GM23338 (cell line): ENCODE measurements at regions not wholly inside any gene's neighbourhood (a gene's known extent, or its start where the extent isn't known, plus 50 kb on each side); places are given as distances from the start of the nearest gene placed in this dataset.

Experiments
- ATAC-seq: fragments of 200-7000 bp; cut with Tn5 transposase; 3 replicates; pipeline ENCODE4 v1.9.1; 2020
- DNase-seq: peaks from one replicate; pipeline ENCODE4 v3.0.0-alpha.2; 2015; ENCODE audit warnings: low spot score
- H2AFZ ChIP-seq: fragments of 200-600 bp; sonication (generic); 2 replicates; pipeline ENCODE4 v1.8.0; 2016; ENCODE audit warnings: antibody characterized with exemption, mild to moderate bottlenecking, moderate library complexity
- H3F3A ChIP-seq: fragments of 200-600 bp; sonication (generic); replicated peaks from 2 replicates; pipeline ENCODE4 v1.8.0; 2017; ENCODE audit warnings: antibody characterized with exemption, mixed run types, low read depth
- H3K27ac ChIP-seq: fragments of 200-600 bp; sonication (generic); 2 replicates; pipeline ENCODE4 v1.6.1; 2016; ENCODE audit warnings: low read depth
- H3K27me3 ChIP-seq: fragments of 200-600 bp; sonication (generic); 2 replicates; pipeline ENCODE4 v1.8.0; 2016; ENCODE audit warnings: mild to moderate bottlenecking, mixed run types, moderate library complexity; ENCODE audit not compliant: insufficient read depth
- H3K36me3 ChIP-seq: fragments of 200-600 bp; sonication (generic); 2 replicates; pipeline ENCODE4 v1.8.0; 2016; ENCODE audit warnings: mild to moderate bottlenecking; ENCODE audit not compliant: insufficient read depth
- H3K4me1 ChIP-seq: fragments of 200-600 bp; sonication (generic); 2 replicates; pipeline ENCODE4 v1.8.0; 2016; ENCODE audit warnings: mild to moderate bottlenecking, moderate library complexity; ENCODE audit not compliant: insufficient read depth
- H3K4me2 ChIP-seq: fragments of 200-600 bp; sonication (generic); 2 replicates; pipeline ENCODE4 v1.7.1; 2017; ENCODE audit warnings: mixed run types
- H3K4me3 ChIP-seq: fragments of 200-600 bp; sonication (generic); 2 replicates; pipeline ENCODE4 v1.6.1; 2016; ENCODE audit warnings: mixed run types
- H3K79me2 ChIP-seq: fragments of 200-600 bp; sonication (generic); replicated peaks from 2 replicates; pipeline ENCODE4 v1.8.0; 2017; ENCODE audit warnings: mild to moderate bottlenecking; ENCODE audit not compliant: insufficient read depth
- H3K9me2 ChIP-seq: fragments of 200-600 bp; sonication (generic); 2 replicates; pipeline ENCODE4 v1.8.0; 2017; ENCODE audit not compliant: insufficient read depth
- H4K20me1 ChIP-seq: fragments of 200-600 bp; sonication (generic); replicated peaks from 2 replicates; pipeline ENCODE4 v1.8.0; 2017; ENCODE audit warnings: mild to moderate bottlenecking; ENCODE audit not compliant: insufficient read depth
- H3K27ac Mint-ChIP-seq: 2 replicates; pipeline ENCODE4 v1.8.0; 2020; ENCODE audit warnings: inconsistent platforms, mild to moderate bottlenecking, moderate library complexity, mixed read lengths
- H3K27me3 Mint-ChIP-seq: 3 replicates; pipeline ENCODE4 v1.8.0; 2022; ENCODE audit warnings: low read depth, mild to moderate bottlenecking, moderate library complexity, mixed read lengths, inconsistent platforms; ENCODE audit not compliant: insufficient read depth, poor library complexity
- H3K36me3 Mint-ChIP-seq: 3 replicates; pipeline ENCODE4 v1.8.0; 2021; ENCODE audit warnings: low read depth, mild to moderate bottlenecking, inconsistent platforms, moderate library complexity, mixed read lengths
- H3K4me1 Mint-ChIP-seq: 3 replicates; pipeline ENCODE4 v1.8.0; 2020; ENCODE audit warnings: mild to moderate bottlenecking, inconsistent platforms, mixed read lengths
- H3K4me3 Mint-ChIP-seq: 3 replicates; pipeline ENCODE4 v1.8.0; 2021; ENCODE audit warnings: moderate library complexity, mild to moderate bottlenecking, inconsistent platforms, mixed read lengths
- H3K9me3 Mint-ChIP-seq: 3 replicates; pipeline ENCODE4 v1.8.0; 2020; ENCODE audit warnings: moderate library complexity, mild to moderate bottlenecking, inconsistent platforms, mixed read lengths
- CREB1 ChIP-seq: fragments of 250-450 bp; sonication (Bioruptor Pico); IDR thresholded peaks from 2 replicates; pipeline ENCODE4 v1.5.0; 2020; ENCODE audit warnings: low read depth, mild to moderate bottlenecking, moderate library complexity
- ETS1 ChIP-seq: IDR thresholded peaks from 2 replicates; pipeline ENCODE4 v1.6.1; 2016; ENCODE audit warnings: antibody characterized with exemption
- EZH2 ChIP-seq: fragments of 200-600 bp; sonication (generic); IDR thresholded peaks from one replicate; pipeline ENCODE4 v1.8.0; 2017; ENCODE audit warnings: antibody characterized with exemption, mild to moderate bottlenecking, low read depth; ENCODE audit not compliant: unreplicated experiment
- EZH2phosphoT487 ChIP-seq: fragments of 200-600 bp; sonication (generic); IDR thresholded peaks from one replicate; pipeline ENCODE4 v1.8.1; 2018; ENCODE audit warnings: antibody characterized with exemption; ENCODE audit not compliant: unreplicated experiment
- JUNB ChIP-seq: IDR thresholded peaks from one replicate; pipeline ENCODE4 v1.6.1; 2016; ENCODE audit warnings: antibody characterized with exemption; ENCODE audit not compliant: unreplicated experiment
- NANOG ChIP-seq: IDR thresholded peaks from 2 replicates; pipeline ENCODE4 v1.6.1; 2016; ENCODE audit warnings: antibody characterized with exemption, borderline replicate concordance
- POLR2AphosphoS5 ChIP-seq: IDR thresholded peaks from 2 replicates; pipeline ENCODE4 v1.6.1; 2016; ENCODE audit warnings: antibody characterized with exemption, low read depth
- STAT1 ChIP-seq: IDR thresholded peaks from one replicate; pipeline ENCODE4 v1.6.1; 2016; ENCODE audit warnings: antibody characterized with exemption; ENCODE audit not compliant: unreplicated experiment
- ZNF114 ChIP-seq: fragments of 250-450 bp; sonication (Bioruptor Pico); IDR thresholded peaks from 2 replicates; pipeline ENCODE4 v1.5.0; 2020; ENCODE audit warnings: mild to moderate bottlenecking, moderate library complexity
- ZNF331 ChIP-seq: fragments of 250-450 bp; sonication (Bioruptor Pico); IDR thresholded peaks from 2 replicates; pipeline ENCODE4 v1.5.0; 2020; ENCODE audit warnings: low read depth, mild to moderate bottlenecking, moderate library complexity
- ZNF462 ChIP-seq: fragments of 250-450 bp; sonication (Bioruptor Pico); IDR thresholded peaks from 2 replicates; pipeline ENCODE4 v1.5.0; 2020; ENCODE audit warnings: mild to moderate bottlenecking, moderate library complexity
- TF ChIP-seq, protein P1 (sequence below): IDR thresholded peaks from one replicate; pipeline ENCODE4 v1.6.1; 2018; ENCODE audit warnings: antibody characterized with exemption; ENCODE audit not compliant: unreplicated experiment
- TF ChIP-seq, protein P2 (sequence below), 2 experiments: fragments of 200-600 bp in 1 of 2; sonication (generic) in 1 of 2; conservative IDR thresholded peaks; 2 replicates each; pipeline versions ENCODE4 v1.5.1 to v1.6.1; 2016 to 2017; ENCODE audit warnings: antibody characterized with exemption in 2 of 2, low read depth in 2 of 2, mild to moderate bottlenecking in 2 of 2, moderate library complexity in 1 of 2

DNA sequence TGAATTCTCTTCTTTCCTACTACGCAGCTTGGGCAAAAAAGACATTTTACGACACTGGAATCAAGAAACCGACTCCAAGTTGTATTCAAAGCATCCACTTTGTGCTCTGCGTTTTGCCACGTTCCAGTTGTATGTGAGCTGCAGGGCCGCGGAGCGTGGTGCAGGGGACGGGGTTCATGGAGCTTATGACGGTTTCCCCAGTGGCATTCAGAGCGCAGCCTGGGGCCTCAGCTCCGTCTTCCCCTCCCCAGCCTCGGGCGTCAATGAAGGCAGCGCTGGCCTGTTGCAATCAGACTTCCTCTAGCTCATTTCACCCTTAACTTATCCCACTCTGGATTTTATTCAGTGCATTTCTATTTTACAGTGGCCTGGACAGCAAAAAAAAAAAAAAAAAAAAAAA, 403.4 kb upstream of the KLF6 start:
- Mint-ChIP-seq H3K4me3 (no peak overlapping the region), H3K9me3 (no peaks in the 10 kb centered on the region), H3K27me3 (no peaks in the 10 kb centered on the region), H3K36me3 (no peaks in the 10 kb centered on the region), H3K27ac (no peak overlapping the region), H3K4me1 (peaks cover 4% of the 10 kb centered on the region; the same call in 2 of the 3 replicates)
- H3K27me3 ChIP-seq, result no peaks in the 10 kb centered on the region
- no peak overlapping the region for H3K4me3 ChIP-seq
- 0 out of 2 replicates have a peak, but pooled peaks cover 3% of the 10 kb centered on the region for H3K9me2 ChIP-seq
- no peaks in the 10 kb centered on the region for H4K20me1 ChIP-seq
- H3K36me3 ChIP-seq, result no peaks in the 10 kb centered on the region
- DNase-seq (no peak), ATAC-seq (no peak)
- H3F3A ChIP-seq, result no peaks in the 10 kb centered on the region
- H3K4me2 ChIP-seq, result no peak overlapping the region
- TF ChIP-seq POLR2AphosphoS5 (no peak), JUNB (no peak), ETS1 (no peak), STAT1 (no peak), CREB1 (CRISPR knock-in tag) (no peak), EZH2phosphoT487 (no peak), ZNF114 (no peak), EZH2 (no peak), ZNF462 (CRISPR knock-in tag) (no peak), ZNF331 (CRISPR knock-in tag) (no peak), NANOG (no peak)
- TF ChIP-seq, protein P1, sequence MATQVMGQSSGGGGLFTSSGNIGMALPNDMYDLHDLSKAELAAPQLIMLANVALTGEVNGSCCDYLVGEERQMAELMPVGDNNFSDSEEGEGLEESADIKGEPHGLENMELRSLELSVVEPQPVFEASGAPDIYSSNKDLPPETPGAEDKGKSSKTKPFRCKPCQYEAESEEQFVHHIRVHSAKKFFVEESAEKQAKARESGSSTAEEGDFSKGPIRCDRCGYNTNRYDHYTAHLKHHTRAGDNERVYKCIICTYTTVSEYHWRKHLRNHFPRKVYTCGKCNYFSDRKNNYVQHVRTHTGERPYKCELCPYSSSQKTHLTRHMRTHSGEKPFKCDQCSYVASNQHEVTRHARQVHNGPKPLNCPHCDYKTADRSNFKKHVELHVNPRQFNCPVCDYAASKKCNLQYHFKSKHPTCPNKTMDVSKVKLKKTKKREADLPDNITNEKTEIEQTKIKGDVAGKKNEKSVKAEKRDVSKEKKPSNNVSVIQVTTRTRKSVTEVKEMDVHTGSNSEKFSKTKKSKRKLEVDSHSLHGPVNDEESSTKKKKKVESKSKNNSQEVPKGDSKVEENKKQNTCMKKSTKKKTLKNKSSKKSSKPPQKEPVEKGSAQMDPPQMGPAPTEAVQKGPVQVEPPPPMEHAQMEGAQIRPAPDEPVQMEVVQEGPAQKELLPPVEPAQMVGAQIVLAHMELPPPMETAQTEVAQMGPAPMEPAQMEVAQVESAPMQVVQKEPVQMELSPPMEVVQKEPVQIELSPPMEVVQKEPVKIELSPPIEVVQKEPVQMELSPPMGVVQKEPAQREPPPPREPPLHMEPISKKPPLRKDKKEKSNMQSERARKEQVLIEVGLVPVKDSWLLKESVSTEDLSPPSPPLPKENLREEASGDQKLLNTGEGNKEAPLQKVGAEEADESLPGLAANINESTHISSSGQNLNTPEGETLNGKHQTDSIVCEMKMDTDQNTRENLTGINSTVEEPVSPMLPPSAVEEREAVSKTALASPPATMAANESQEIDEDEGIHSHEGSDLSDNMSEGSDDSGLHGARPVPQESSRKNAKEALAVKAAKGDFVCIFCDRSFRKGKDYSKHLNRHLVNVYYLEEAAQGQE, result no peak
- TF ChIP-seq, protein P2, sequence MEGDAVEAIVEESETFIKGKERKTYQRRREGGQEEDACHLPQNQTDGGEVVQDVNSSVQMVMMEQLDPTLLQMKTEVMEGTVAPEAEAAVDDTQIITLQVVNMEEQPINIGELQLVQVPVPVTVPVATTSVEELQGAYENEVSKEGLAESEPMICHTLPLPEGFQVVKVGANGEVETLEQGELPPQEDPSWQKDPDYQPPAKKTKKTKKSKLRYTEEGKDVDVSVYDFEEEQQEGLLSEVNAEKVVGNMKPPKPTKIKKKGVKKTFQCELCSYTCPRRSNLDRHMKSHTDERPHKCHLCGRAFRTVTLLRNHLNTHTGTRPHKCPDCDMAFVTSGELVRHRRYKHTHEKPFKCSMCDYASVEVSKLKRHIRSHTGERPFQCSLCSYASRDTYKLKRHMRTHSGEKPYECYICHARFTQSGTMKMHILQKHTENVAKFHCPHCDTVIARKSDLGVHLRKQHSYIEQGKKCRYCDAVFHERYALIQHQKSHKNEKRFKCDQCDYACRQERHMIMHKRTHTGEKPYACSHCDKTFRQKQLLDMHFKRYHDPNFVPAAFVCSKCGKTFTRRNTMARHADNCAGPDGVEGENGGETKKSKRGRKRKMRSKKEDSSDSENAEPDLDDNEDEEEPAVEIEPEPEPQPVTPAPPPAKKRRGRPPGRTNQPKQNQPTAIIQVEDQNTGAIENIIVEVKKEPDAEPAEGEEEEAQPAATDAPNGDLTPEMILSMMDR (conservative IDR thresholded peaks at IDR 0.05; ENCODE audit: low read depth in 2 of 2), result no peak
- H3K79me2 ChIP-seq, result no peaks in the 10 kb centered on the region
- H3K4me1 ChIP-seq, result no peaks in the 10 kb centered on the region
- no peak overlapping the region for H3K27ac ChIP-seq
- peak overlapping the region; percentile 89 for H2AFZ ChIP-seq
